HCT116 (cell line): ENCODE measurements at regions not wholly inside any gene's neighbourhood (a gene's known extent, or its start where the extent isn't known, plus 50 kb on each side); places are given as distances from the start of the nearest gene placed in this dataset.

Experiments
- ATAC-seq: fragments of 200-7000 bp; cut with Tn5 transposase; 2 replicates; pipeline ENCODE4 v1.9.1; 2020; ENCODE audit warnings: mild to moderate bottlenecking, moderate library complexity
- BruUV-seq: library from RNA; stranded (reverse); fragments of 400-500 nt; replicated peaks from 2 replicates; lab custom pipeline; 2021; lab: Mats Ljungman, UMichigan
- CTCF ChIA-PET: fragments of 300-600 bp; sonication (Branson Sonifier 250); formaldehyde crosslinking; loops from one replicate; lab custom pipeline; 2021; ENCODE audit warnings: antibody characterized with exemption; lab: Charles Lee
- POLR2A ChIA-PET: fragments of 300-600, 350-600 bp; sonication (Branson Sonifier 250); formaldehyde crosslinking; loops from one replicate; lab custom pipeline; 2021; ENCODE audit warnings: antibody characterized with exemption; lab: Charles Lee
- RAD21 ChIA-PET, 2 experiments: fragments of 300-600 bp; sonication (Branson Sonifier 250); formaldehyde crosslinking; loops; one replicate each; lab custom pipeline; 2023; ENCODE audit warnings: low total read pairs in 2 of 2; ENCODE audit not compliant: uncharacterized antibody in 2 of 2, unreplicated experiment in 2 of 2, low non-redundant PET in 1 of 2; lab: Charles Lee
- DNase-seq: peaks from one replicate; pipeline ENCODE4 v3.0.0-alpha.2; 2010; ENCODE audit warnings: low read depth, low spot score
- H2AFZ ChIP-seq: fragments of 200-600 bp; shearing (Covaris generic), sonication (generic); 2 replicates; pipeline ENCODE4 v1.6.1; 2017; ENCODE audit warnings: low read depth, mixed run types, mixed read lengths, antibody characterized with exemption, low read length; ENCODE audit not compliant: poor library complexity, severe bottlenecking
- H3K27ac ChIP-seq: 2 replicates; pipeline ENCODE4 v1.5.1; 2012; ENCODE audit warnings: low read depth, low read length
- H3K27me3 ChIP-seq: fragments of 200-600 bp; sonication (generic); 2 replicates; pipeline ENCODE4 v1.6.1; 2016; ENCODE audit warnings: mixed run types, low read length, mixed read lengths; ENCODE audit not compliant: insufficient read depth
- H3K36me3 ChIP-seq, 2 experiments: fragments of 200-500 bp in 1 of 2; fragments of 200-600 bp in 1 of 2; sonication (Bioruptor generic) in 1 of 2; sonication (generic) in 1 of 2; 2 replicates each; pipeline versions ENCODE4 v1.5.1 to v1.6.1; 2014 to 2016; ENCODE audit warnings: low read length in 2 of 2, inconsistent platforms in 1 of 2, mixed read lengths in 1 of 2, mixed run types in 1 of 2; ENCODE audit not compliant: insufficient read depth in 2 of 2, control insufficient read depth in 1 of 2
- H3K4me1 ChIP-seq, 2 experiments: fragments of 200-600 bp in 1 of 2; sonication (generic) in 1 of 2; 2 replicates each; pipeline versions ENCODE4 v1.5.1 to v1.6.1; 2012 to 2017; ENCODE audit warnings: low read length in 2 of 2, inconsistent platforms in 1 of 2, mild to moderate bottlenecking in 1 of 2, mixed read lengths in 1 of 2, mixed run types in 1 of 2, moderate library complexity in 1 of 2; ENCODE audit not compliant: insufficient read depth in 2 of 2, control insufficient read depth in 1 of 2
- H3K4me2 ChIP-seq: fragments of 200-600 bp; sonication (generic); 2 replicates; pipeline ENCODE4 v1.6.1; 2017; ENCODE audit warnings: mixed run types, low read length, mixed read lengths
- H3K4me3 ChIP-seq, 2 experiments: fragments of 200-600 bp in 1 of 2; sonication (generic) in 1 of 2; replicated peaks in 1 of 2; 2 replicates each; pipeline ENCODE4 v1.5.1; 2011 to 2016; ENCODE audit warnings: low read length in 2 of 2, control low read depth in 1 of 2, low read depth in 1 of 2, mild to moderate bottlenecking in 1 of 2, mixed read lengths in 1 of 2, mixed run types in 1 of 2
- H3K79me2 ChIP-seq: fragments of 200-600 bp; sonication (generic); 2 replicates; pipeline ENCODE4 v1.6.1; 2017; ENCODE audit warnings: mild to moderate bottlenecking, mixed run types, low read length, moderate library complexity, mixed read lengths; ENCODE audit not compliant: insufficient read depth
- H3K9ac ChIP-seq: fragments of 200-600 bp; sonication (generic); 2 replicates; pipeline ENCODE4 v1.6.1; 2016; ENCODE audit warnings: low read length, mixed read lengths
- H3K9me2 ChIP-seq: fragments of 200-600 bp; sonication (generic), shearing (Covaris generic); 2 replicates; pipeline ENCODE4 v1.6.1; 2017; ENCODE audit warnings: mixed run types, mild to moderate bottlenecking, moderate library complexity; ENCODE audit not compliant: insufficient read depth
- H3K9me3 ChIP-seq, 2 experiments: fragments of 200-500 bp in 1 of 2; fragments of 200-600 bp in 1 of 2; sonication (Bioruptor generic) in 1 of 2; sonication (generic) in 1 of 2; 2 replicates each; pipeline ENCODE4 v1.6.1; 2014 to 2017; ENCODE audit warnings: low read length in 2 of 2, mixed read lengths in 2 of 2, inconsistent platforms in 1 of 2, low read depth in 1 of 2, mild to moderate bottlenecking in 1 of 2, mixed run types in 1 of 2, moderate library complexity in 1 of 2; ENCODE audit not compliant: control insufficient read depth in 1 of 2, insufficient read depth in 1 of 2
- H4K20me1 ChIP-seq: fragments of 200-600 bp; sonication (generic), shearing (Covaris generic); 2 replicates; pipeline ENCODE4 v1.6.1; 2017; ENCODE audit warnings: mixed run types, mild to moderate bottlenecking, moderate library complexity; ENCODE audit not compliant: insufficient read depth
- CBX3 ChIP-seq: IDR thresholded peaks from 2 replicates; pipeline ENCODE4 v1.6.1; 2012; ENCODE audit warnings: low read depth
- EZH2 ChIP-seq: fragments of 200-600 bp; sonication (generic); IDR thresholded peaks from 2 replicates; pipeline ENCODE4 v1.6.1; 2017; ENCODE audit warnings: antibody characterized with exemption, mixed run types
- SIN3A ChIP-seq: IDR thresholded peaks from 2 replicates; pipeline ENCODE4 v1.6.1; 2012; ENCODE audit warnings: low read depth
- SP1 ChIP-seq: IDR thresholded peaks from 2 replicates; pipeline ENCODE4 v1.6.1; 2012; ENCODE audit warnings: low read depth
- ZFX ChIP-seq: fragments of 450-650 bp; IDR thresholded peaks from 2 replicates; pipeline ENCODE4 v1.6.1; 2017
- ZNF274 ChIP-seq: fragments of 200-500 bp; sonication (Bioruptor generic); IDR thresholded peaks from 2 replicates; pipeline ENCODE4 v1.6.1; 2014; ENCODE audit warnings: mild to moderate bottlenecking, low read depth, low read length, inconsistent platforms
- intact Hi-C: fragments of 100-400 bp; cut with micrococcal nuclease; formaldehyde crosslinking; loops from 2 replicates; pipeline ENCODE4 v1.10.0; 2022

- no peak overlapping the region for H3K9ac ChIP-seq
- H3K4me3 ChIP-seq, result no peak overlapping the region
- H3K27me3 ChIP-seq, result no peaks in the 10 kb centered on the region
- H2AFZ ChIP-seq, result no peak overlapping the region
- no peak for TF ChIP-seq CBX3
- no peak for TF ChIP-seq EZH2
- no peak for TF ChIP-seq SP1
- H3K9me2 ChIP-seq, result no peaks in the 10 kb centered on the region
- no peaks in the 10 kb centered on the region for H3K4me1 ChIP-seq
- no peaks in the 10 kb centered on the region for H3K79me2 ChIP-seq
- ChIA-PET RAD21 (no interaction called here), POLR2A (no interaction called here), CTCF (no interaction called here)
- H3K4me2 ChIP-seq, result no peak overlapping the region
- no peak overlapping the region for H3K27ac ChIP-seq
- no TSS peak for BruUV-seq
- H3K36me3 ChIP-seq, result no peaks in the 10 kb centered on the region
- DNase-seq (no peak), ATAC-seq (no peak; the same call in 1 of the 2 replicates)
- no peaks in the 10 kb centered on the region for H4K20me1 ChIP-seq
- no peaks in the 10 kb centered on the region for H3K9me3 ChIP-seq
- intact Hi-C loops, result loop anchor here (10.0 kb wide), 1 partner anchor 60 kb away; no protein-coding TSS in a partner anchor
These were observed 70.2 kb upstream of the SLC27A6 start for GRCh38 chr5:128895122-128895521.

GRCh38 chr5:128896675-128897074 is 68.6 kb upstream of the SLC27A6 start:
- intact Hi-C loops, result loop anchor here (10.0 kb wide), 1 partner anchor 62 kb away; no protein-coding TSS in a partner anchor
- Histone ChIP-seq H3K36me3 (no peaks in the 10 kb centered on the region), H3K4me1 (no peaks in the 10 kb centered on the region), H3K9me3 (no peaks in the 10 kb centered on the region), H2AFZ (no peak overlapping the region), H3K79me2 (no peaks in the 10 kb centered on the region), H3K27me3 (no peaks in the 10 kb centered on the region), H3K9me2 (no peaks in the 10 kb centered on the region), H3K9ac (no peak overlapping the region), H3K4me3 (no peak overlapping the region), H4K20me1 (no peaks in the 10 kb centered on the region), H3K4me2 (no peak overlapping the region), H3K27ac (no peak overlapping the region)
- no peak for ATAC-seq
- RAD21 ChIA-PET, result no interaction called here
- POLR2A ChIA-PET, result no interaction called here
- no peak for TF ChIP-seq EZH2
- no peak for TF ChIP-seq SIN3A
- no peak for TF ChIP-seq ZNF274
- TF ChIP-seq ZFX, result no peak
- no peak for TF ChIP-seq SP1
- BruUV-seq, result no TSS peak
- CTCF ChIA-PET, result interaction anchor here (1.2 kb wide), 1 partner anchor 9 kb away, joined by 3 read pairs; no protein-coding TSS in a partner anchor
- no peak for DNase-seq
